DND-41 (cell line): ENCODE measurements at regions not wholly inside any gene's neighbourhood (a gene's known extent, or its start where the extent isn't known, plus 50 kb on each side); places are given as distances from the start of the nearest gene placed in this dataset.

Experiments
- ATAC-seq: fragments of 200-7000 bp; cut with Tn5 transposase; 3 replicates; pipeline ENCODE4 v1.9.1; 2021; ENCODE audit warnings: low read depth; ENCODE audit not compliant: insufficient read depth
- DNase-seq: peaks from one replicate; pipeline ENCODE4 v3.0.0-alpha.2; 2020
- H2AFZ ChIP-seq: 2 replicates; pipeline ENCODE4 v1.6.0; 2012; ENCODE audit warnings: low read depth, low read length
- H3K27ac ChIP-seq: 2 replicates; pipeline ENCODE4 v1.5.1; 2012; ENCODE audit warnings: low read length, inconsistent platforms
- H3K27me3 ChIP-seq: fragments of 200-600 bp; sonication (generic); 2 replicates; pipeline ENCODE4 v1.6.0; 2012; ENCODE audit warnings: low read length, mild to moderate bottlenecking, inconsistent platforms; ENCODE audit not compliant: insufficient read depth, poor library complexity
- H3K36me3 ChIP-seq: 2 replicates; pipeline ENCODE4 v1.5.1; 2012; ENCODE audit warnings: low read length, inconsistent platforms; ENCODE audit not compliant: insufficient read depth
- H3K4me1 ChIP-seq: 2 replicates; pipeline ENCODE4 v1.5.1; 2012; ENCODE audit warnings: mild to moderate bottlenecking, low read length; ENCODE audit not compliant: insufficient read depth
- H3K4me2 ChIP-seq: 2 replicates; pipeline ENCODE4 v1.6.0; 2012; ENCODE audit warnings: mild to moderate bottlenecking, moderate library complexity, low read length, inconsistent platforms; ENCODE audit not compliant: insufficient read depth
- H3K4me3 ChIP-seq, 2 experiments: fragments of 200-600 bp in 1 of 2; shearing (Covaris generic) in 1 of 2; 2 replicates each; pipeline ENCODE4 v1.5.1; 2012 to 2016; ENCODE audit warnings: inconsistent platforms in 2 of 2, low read length in 2 of 2, mild to moderate bottlenecking in 2 of 2, low read depth in 1 of 2, moderate library complexity in 1 of 2
- H3K79me2 ChIP-seq: 2 replicates; pipeline ENCODE4 v1.6.0; 2012; ENCODE audit warnings: low read length, inconsistent platforms; ENCODE audit not compliant: insufficient read depth
- H3K9ac ChIP-seq: 2 replicates; pipeline ENCODE4 v1.6.0; 2012; ENCODE audit warnings: low read depth, mild to moderate bottlenecking, inconsistent platforms, low read length, moderate library complexity
- H3K9me3 ChIP-seq: 2 replicates; pipeline ENCODE4 v1.5.1; 2012; ENCODE audit warnings: low read length, moderate library complexity, mild to moderate bottlenecking, inconsistent platforms; ENCODE audit not compliant: insufficient read depth, severe bottlenecking
- H4K20me1 ChIP-seq: 2 replicates; pipeline ENCODE4 v1.6.0; 2012; ENCODE audit warnings: low read length; ENCODE audit not compliant: insufficient read depth
- EZH2 ChIP-seq: IDR thresholded peaks from 3 replicates; pipeline ENCODE4 v1.6.1; 2012; ENCODE audit warnings: borderline replicate concordance, low read depth, mild to moderate bottlenecking, moderate library complexity, low read length, inconsistent platforms; ENCODE audit not compliant: severe bottlenecking
- TF ChIP-seq, protein P1 (sequence below): IDR thresholded peaks from 2 replicates; pipeline ENCODE4 v1.5.1; 2012; ENCODE audit warnings: borderline replicate concordance, low read length, moderate library complexity, mild to moderate bottlenecking; ENCODE audit not compliant: poor library complexity, severe bottlenecking; ENCODE audit errors: extremely low read depth

DNA sequence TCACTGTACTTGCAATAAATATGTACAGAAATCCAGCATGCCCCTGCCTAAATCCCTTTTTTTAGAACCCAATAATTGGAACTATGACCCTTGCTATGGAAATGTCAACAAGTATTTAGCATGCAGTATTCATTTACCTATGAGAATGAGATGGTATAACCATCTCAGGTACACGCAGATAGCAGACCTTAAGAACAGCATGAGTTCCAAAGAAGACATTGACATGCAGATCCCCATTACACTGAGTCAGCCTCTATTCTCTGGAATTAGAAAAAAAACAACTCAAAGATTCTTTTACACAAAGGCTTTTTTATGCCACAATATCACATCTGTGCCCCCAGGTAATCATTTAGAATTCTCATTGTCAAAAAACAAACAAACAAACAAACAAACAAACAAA, 325.6 kb upstream of the TLE4 start:
- Histone ChIP-seq H3K4me3 (no peak overlapping the region), H3K36me3 (no peaks in the 10 kb centered on the region), H3K4me2 (no peak overlapping the region), H3K9me3 (no peaks in the 10 kb centered on the region), H3K27me3 (no peaks in the 10 kb centered on the region), H3K79me2 (no peaks in the 10 kb centered on the region), H3K4me1 (no peaks in the 10 kb centered on the region), H2AFZ (no peak overlapping the region), H3K9ac (no peak overlapping the region), H4K20me1 (no peaks in the 10 kb centered on the region), H3K27ac (no peak overlapping the region)
- no peak for DNase-seq
- no peak for ATAC-seq
- TF ChIP-seq EZH2, result no peak
- TF ChIP-seq, protein P1, sequence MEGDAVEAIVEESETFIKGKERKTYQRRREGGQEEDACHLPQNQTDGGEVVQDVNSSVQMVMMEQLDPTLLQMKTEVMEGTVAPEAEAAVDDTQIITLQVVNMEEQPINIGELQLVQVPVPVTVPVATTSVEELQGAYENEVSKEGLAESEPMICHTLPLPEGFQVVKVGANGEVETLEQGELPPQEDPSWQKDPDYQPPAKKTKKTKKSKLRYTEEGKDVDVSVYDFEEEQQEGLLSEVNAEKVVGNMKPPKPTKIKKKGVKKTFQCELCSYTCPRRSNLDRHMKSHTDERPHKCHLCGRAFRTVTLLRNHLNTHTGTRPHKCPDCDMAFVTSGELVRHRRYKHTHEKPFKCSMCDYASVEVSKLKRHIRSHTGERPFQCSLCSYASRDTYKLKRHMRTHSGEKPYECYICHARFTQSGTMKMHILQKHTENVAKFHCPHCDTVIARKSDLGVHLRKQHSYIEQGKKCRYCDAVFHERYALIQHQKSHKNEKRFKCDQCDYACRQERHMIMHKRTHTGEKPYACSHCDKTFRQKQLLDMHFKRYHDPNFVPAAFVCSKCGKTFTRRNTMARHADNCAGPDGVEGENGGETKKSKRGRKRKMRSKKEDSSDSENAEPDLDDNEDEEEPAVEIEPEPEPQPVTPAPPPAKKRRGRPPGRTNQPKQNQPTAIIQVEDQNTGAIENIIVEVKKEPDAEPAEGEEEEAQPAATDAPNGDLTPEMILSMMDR, result no peak

DNA sequence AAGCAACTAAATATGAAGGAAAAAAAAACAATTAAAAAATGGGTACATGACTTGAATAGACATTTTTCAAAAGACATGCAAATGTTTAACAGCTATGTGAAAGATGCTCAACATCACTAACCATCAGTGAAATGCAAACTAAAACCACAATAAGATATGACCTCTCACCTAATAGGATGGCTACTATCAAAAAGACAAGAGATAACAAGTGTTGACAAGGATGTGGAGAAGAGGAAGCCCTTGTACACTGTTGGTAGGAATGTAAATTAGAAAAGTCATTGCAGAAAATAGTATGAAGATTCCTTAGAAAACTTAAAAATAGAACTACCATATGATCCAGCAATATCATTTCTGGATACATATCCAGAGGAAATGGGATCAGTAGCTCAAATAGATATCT, 324.7 kb upstream of the TLE4 start:
- no peaks in the 10 kb centered on the region for H3K4me1 ChIP-seq
- no peak overlapping the region for H3K4me3 ChIP-seq
- no peaks in the 10 kb centered on the region for H3K36me3 ChIP-seq
- H3K27ac ChIP-seq, result no peak overlapping the region
- no peaks in the 10 kb centered on the region for H3K27me3 ChIP-seq
- ATAC-seq, result no peak
- no peak overlapping the region for H3K4me2 ChIP-seq
- H3K79me2 ChIP-seq, result no peaks in the 10 kb centered on the region
- no peaks in the 10 kb centered on the region for H3K9me3 ChIP-seq
- no peak for DNase-seq
- no peak overlapping the region for H3K9ac ChIP-seq
- H2AFZ ChIP-seq, result no peak overlapping the region
- TF ChIP-seq EZH2, result no peak
- TF ChIP-seq, protein P1, result no peak
- no peaks in the 10 kb centered on the region for H4K20me1 ChIP-seq

DNA sequence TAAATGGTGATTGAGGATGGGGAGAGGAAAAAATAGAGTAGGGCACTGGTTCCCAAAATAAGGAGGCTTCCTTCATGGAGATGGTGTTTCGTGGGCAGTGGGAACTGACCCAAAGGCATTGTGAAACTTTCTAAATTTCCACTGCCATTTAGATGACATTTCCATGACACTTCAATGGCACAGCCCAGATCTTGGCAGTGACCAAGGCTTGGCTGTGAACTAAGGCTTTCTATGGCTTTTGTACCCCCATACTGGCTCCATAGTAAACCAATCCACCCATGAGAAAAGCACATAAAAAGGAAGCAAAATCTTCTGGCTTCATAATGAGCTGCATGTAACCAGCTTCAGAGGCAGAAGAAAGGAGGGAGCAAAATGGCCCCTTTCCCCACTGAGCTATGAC, 321.0 kb upstream of the TLE4 start:
- no peak overlapping the region for H3K27ac ChIP-seq
- TF ChIP-seq EZH2, result no peak
- TF ChIP-seq, protein P1, result no peak
- no peak overlapping the region for H2AFZ ChIP-seq
- no peaks in the 10 kb centered on the region for H3K79me2 ChIP-seq
- DNase-seq (no peak), ATAC-seq (no peak)
- H3K4me2 ChIP-seq, result no peak overlapping the region
- H4K20me1 ChIP-seq, result no peaks in the 10 kb centered on the region
- no peaks in the 10 kb centered on the region for H3K4me1 ChIP-seq
- no peaks in the 10 kb centered on the region for H3K36me3 ChIP-seq
- no peak overlapping the region for H3K4me3 ChIP-seq
- H3K9ac ChIP-seq, result no peak overlapping the region
- no peaks in the 10 kb centered on the region for H3K9me3 ChIP-seq
- no peaks in the 10 kb centered on the region for H3K27me3 ChIP-seq

DNA sequence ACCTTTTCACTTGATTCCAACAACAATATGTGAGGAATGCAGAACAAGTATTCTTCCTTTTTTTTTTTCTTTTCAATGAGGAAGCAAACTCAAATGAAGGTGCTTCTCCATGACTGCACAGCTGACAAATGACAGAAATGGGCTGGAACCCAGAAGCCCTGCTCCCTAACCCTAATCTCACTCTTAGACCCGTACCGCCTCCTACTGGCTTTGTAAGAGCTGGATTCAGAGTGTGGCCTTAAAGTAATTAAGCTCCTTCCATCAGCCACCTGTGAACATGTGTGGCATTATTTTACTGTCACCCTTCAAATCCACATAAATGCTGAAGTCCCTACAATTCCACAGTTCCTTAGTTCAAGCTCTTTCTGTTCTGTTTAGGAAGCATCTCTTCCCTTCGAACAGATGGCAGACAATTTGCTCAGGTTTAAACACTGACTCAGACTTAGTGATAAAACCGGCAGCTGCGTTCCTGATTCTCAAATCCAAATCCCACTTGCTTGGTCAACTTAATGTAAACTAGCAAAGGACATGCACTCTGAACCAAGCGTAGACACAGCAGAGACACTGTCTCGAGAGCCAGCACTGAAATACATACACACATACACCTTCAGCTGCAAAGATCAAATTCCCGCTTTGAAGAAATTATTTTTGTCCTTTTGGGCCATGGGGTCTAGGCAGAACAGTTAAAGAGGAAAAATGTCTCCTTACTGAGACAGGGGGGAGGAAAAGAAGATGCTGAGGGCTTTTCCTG, 316.7 kb upstream of the TLE4 start:
- Histone ChIP-seq H3K27ac (no peak overlapping the region), H4K20me1 (no peaks in the 10 kb centered on the region), H3K9ac (no peak overlapping the region), H3K9me3 (no peaks in the 10 kb centered on the region), H3K79me2 (no peaks in the 10 kb centered on the region), H3K27me3 (no peaks in the 10 kb centered on the region), H3K4me1 (no peaks in the 10 kb centered on the region), H3K36me3 (no peaks in the 10 kb centered on the region), H3K4me3 (no peak overlapping the region), H3K4me2 (no peak overlapping the region), H2AFZ (no peak overlapping the region)
- no peak for ATAC-seq
- no peak for TF ChIP-seq EZH2
- TF ChIP-seq, protein P1, result peak; percentile 12
- DNase-seq, result no peak
